Activated CD8-positive, alpha-beta memory T cell treated with anti-CD3 and anti-CD28 coated beads for 36 hours (primary cell): ENCODE measurements at regions not wholly inside any gene's neighbourhood (a gene's known extent, or its start where the extent isn't known, plus 50 kb on each side); places are given as distances from the start of the nearest gene placed in this dataset.
"Not testable (repeated sequence)": the region's sequence is repeated elsewhere in the genome, so short reads cannot be mapped to it uniquely, and the experiment has no call there.

Experiments
- CTCF ChIA-PET: fragments of 350-600 bp; sonication (Branson Sonifier 250); formaldehyde crosslinking; loops from one replicate; lab custom pipeline; 2021; ENCODE audit warnings: antibody characterized with exemption; lab: Charles Lee
- POLR2A ChIA-PET: fragments of 350-600 bp; sonication (Branson Sonifier 250); formaldehyde crosslinking; loops from one replicate; lab custom pipeline; 2021; ENCODE audit warnings: antibody characterized with exemption; lab: Charles Lee

- CTCF ChIA-PET: no interaction called here
- POLR2A ChIA-PET: no interaction called here
These were observed 300.6 kb upstream of the TMEM132C start for GRCh38 chr12:127966331-127966730.

DNA sequence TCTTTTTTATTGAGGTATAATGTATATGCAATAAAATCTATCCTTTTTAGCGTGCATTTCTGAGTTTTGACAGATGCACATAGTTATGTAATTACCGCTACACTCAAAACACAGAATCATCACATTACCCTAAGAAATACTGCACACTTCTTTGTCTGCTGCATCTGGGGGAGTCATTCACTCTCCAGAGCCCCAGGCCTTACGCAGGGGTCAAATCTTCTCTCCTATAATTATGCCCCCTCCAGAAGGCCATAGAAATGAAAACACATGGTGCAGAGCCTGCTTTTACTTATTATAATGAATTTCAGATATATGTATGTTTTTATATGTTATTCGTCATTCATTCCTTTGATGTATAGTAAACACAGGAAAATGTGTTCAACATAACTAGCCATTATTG is 296.5 kb upstream of the TMEM132C start:
- ChIA-PET CTCF (no interaction called here), POLR2A (no interaction called here)

- POLR2A ChIA-PET: no interaction called here
These were observed 286.4 kb upstream of the TMEM132C start for GRCh38 chr12:127980585-127980984.

DNA sequence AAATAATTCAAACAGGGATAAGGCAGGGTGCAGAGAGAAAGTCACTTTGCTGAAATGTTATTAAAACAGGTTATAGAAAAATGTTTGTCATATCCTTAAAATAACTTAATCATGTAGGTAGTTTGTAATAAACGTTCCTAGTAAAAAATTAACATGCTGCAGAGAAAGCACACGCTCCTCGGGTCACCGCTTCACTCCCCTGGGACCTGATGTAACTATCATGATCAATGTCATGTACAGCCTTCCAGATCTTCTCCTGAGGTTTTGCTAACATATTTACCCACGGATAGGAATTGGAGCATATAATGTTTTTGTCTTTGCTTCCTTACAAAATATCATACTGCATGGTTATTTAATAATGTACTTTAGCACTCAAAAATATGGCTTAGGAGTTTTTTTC is 285.1 kb upstream of the TMEM132C start:
- ChIA-PET POLR2A (no interaction called here), CTCF (no interaction called here)

More at GRCh38 chr12:127980585-127980984, 286.4 kb upstream of the TMEM132C start:
- CTCF ChIA-PET: no interaction called here

- POLR2A ChIA-PET, CTCF ChIA-PET: not testable (repeated sequence)
These were observed 283.7 kb upstream of the TMEM132C start for GRCh38 chr12:127983213-127983791.

- CTCF ChIA-PET: no interaction called here
These were observed 282.4 kb upstream of the TMEM132C start for GRCh38 chr12:127984386-127985055.

GRCh38 chr12:127987199-127987901 is 279.6 kb upstream of the TMEM132C start:
- POLR2A ChIA-PET: no interaction called here

More at GRCh38 chr12:127984386-127985055, 282.4 kb upstream of the TMEM132C start:
- POLR2A ChIA-PET: no interaction called here

GRCh38 chr12:127991485-127991884 is 275.5 kb upstream of the TMEM132C start:
- ChIA-PET CTCF (no interaction called here), POLR2A (no interaction called here)

More at GRCh38 chr12:127987199-127987901, 279.6 kb upstream of the TMEM132C start:
- CTCF ChIA-PET: no interaction called here

DNA sequence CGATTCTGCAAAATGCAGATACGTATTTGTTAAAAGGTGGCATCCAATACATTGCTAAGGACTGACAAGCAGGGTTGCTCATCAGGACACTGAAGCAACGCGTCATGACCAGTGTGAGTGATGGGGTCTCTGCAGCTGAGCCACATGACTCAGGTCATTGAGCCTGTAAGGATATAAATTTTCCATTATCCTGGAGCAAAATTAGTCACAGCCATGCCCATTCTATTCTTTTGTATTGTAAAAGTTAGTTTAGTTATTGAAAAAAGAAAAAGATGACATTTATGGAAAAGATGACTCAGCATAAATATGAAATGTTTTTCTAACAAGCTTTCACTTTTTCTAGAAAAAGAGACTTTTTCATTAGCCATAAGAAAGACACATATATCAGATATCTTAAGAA is 268.0 kb upstream of the TMEM132C start:
- POLR2A ChIA-PET: no interaction called here
- CTCF ChIA-PET: no interaction called here

GRCh38 chr12:128004383-128004938 is 262.5 kb upstream of the TMEM132C start:
- ChIA-PET CTCF (no interaction called here), POLR2A (no interaction called here)

DNA sequence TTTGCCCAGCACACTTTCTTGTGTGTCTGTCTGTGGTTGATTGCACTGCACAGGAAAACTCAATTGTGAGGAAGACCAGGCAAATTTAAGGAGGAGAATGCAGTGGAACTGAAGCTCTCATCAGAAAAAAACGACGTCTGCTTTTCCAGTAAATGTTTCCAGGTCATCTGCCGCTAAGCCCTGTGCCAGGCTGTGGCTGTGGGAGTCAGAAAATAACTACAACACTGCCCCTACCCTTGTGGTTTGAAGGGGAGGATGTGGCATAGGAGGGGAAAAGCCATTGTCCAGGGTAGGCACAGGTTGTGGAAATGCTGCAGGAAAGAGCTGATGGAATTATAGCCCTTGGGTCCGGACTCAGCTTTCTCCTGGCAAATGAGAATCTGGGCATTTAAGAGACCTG is 259.7 kb upstream of the TMEM132C start:
- POLR2A ChIA-PET: no interaction called here

GRCh38 chr12:128008341-128008740 is 258.6 kb upstream of the TMEM132C start:
- ChIA-PET CTCF (no interaction called here), POLR2A (no interaction called here)

More for the DNA sequence above, 259.7 kb upstream of the TMEM132C start:
- CTCF ChIA-PET: no interaction called here

DNA sequence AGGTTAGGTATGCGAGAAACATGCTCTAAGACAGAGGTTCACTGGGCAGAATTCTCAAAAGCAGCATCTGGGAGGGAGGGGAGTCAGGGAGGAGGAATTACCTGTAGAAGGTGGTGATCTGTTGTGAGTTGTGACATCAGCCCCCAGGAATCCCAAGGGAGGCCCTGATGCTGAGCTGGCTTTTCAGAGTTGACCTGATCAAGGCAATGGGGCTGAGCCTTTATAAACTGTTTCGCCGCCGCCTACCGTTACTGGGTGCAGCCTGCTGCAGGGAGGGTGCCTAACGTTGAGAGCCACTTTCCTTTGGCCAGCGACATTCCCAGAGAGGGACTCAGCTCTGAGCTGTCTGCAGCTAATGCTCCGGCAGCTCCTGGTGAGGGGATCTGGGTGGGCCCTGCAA is 257.9 kb upstream of the TMEM132C start:
- CTCF ChIA-PET: no interaction called here
- POLR2A ChIA-PET: no interaction called here

DNA sequence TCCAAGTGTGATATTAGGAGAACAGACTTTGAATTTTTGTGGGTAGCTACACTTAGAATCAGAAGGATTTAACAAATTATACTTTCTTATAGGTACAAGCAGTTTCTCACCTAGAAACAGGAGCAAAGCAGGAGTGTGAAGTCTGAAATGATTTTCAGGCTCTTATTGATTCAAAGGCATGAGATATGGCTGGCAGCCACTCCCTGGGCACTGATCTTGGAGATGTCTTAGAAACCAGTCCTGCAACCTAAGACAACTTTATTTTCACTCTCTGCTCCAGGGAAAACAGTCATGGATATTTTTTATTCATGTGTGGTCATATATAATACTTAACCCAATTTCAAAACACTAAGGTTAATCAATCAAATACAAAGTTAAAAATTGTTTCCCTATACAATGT is 254.9 kb upstream of the TMEM132C start:
- POLR2A ChIA-PET: no interaction called here

GRCh38 chr12:128015276-128015675 is 251.7 kb upstream of the TMEM132C start:
- ChIA-PET POLR2A (no interaction called here), CTCF (no interaction called here)

More for the DNA sequence above, 254.9 kb upstream of the TMEM132C start:
- CTCF ChIA-PET: no interaction called here

DNA sequence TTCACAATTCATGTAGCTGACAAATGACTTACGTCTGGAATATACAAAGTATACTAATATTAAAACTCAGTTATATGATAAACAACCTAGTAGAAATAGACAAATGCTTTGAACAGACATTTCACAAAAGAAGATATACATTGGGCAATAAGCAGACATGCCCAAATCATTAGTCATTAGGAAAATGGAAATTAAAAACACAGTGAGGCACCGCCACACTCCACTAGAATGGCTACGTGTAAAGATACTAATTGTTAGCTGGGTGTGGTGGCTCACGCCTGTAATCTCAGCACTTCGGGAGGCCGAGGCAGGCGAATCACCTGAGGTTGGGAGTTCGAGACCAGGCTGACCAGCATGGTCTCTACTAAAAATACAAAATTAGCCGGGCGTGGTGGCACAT is 248.9 kb upstream of the TMEM132C start:
- ChIA-PET CTCF (no interaction called here), POLR2A (no interaction called here)

DNA sequence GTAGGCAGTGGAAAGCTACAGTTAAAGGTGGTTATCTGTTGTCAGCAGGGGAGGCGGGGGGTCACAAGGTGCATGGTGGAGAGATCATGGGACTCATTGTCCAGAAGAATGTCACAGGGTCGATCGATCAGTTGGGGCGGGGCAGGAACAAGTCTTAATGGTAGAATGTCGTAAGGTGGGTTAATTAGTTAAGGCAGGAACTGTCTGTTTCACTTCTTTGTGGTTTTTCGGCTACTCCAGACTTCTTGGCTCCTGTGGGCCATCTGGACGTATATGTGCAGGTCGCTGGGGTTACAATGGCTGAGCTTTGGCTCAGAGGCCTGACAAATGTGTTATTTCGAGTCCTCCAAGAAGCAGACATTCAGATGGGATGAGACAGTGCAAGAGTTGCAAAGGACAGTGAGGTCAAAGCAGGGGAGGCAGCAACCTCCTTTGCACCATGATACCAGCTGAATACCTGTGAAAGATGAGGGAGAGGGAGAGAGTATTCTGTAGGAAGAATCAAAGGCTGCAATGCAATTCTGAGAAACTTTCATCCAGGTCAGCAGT is 246.9 kb upstream of the TMEM132C start:
- CTCF ChIA-PET: no interaction called here
- POLR2A ChIA-PET: no interaction called here

DNA sequence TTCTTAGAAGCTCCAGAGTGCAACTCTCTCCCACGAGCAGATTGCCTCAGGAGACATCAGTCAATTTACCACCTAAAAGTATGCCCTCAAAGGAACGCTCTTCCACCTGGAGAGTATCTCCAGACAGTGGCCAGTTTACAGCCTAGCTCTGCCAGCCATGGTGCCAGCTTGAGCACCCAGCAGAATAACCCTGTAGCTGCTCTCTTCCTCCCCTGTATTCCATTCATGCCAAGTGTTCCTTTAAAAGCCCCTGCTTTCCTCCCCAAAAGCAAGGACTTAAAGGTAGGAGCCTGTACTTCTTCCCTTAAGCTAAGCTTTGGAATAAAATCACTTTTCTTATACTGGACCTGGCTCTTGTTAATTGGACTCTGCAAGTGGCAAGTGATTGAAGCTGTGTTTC is 245.4 kb upstream of the TMEM132C start:
- ChIA-PET POLR2A (no interaction called here), CTCF (no interaction called here)

DNA sequence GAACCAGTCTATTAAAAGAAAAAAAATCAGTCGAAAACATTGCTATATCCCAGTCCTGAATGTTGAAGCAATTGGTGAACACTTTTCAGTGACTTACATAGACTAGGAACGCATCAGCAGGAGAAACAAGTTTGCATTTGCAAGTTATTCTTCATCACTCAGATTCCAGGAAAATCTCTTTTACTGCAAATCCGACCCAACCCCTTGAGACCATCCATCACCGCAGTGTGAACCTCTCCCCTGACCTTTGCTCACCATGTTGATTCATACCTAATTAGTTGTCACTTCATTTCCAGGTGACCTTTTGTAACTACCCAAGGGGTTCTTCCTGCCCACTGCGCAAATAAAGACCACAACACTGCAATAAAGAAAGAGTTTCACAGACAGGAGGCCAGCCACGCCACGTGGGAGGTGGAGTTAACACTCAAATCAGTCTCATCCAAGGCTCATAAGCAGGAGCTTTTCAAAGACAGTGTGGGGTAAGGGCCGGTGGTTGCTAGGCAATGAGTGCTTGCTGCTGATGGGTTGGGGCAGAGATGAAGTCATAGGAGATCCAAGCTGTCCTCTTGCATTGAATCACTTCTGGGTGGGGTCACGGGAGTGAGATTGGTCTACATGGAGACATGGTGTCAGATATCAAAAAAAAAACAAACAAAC is 241.3 kb upstream of the TMEM132C start:
- POLR2A ChIA-PET: no interaction called here
- CTCF ChIA-PET: no interaction called here
